Myocyte (in vitro differentiated cells): ENCODE measurements at regions not wholly inside any gene's neighbourhood (a gene's known extent, or its start where the extent isn't known, plus 50 kb on each side); places are given as distances from the start of the nearest gene placed in this dataset.
A peak's percentile ranks its signal among the peaks of the same experiment; 100 is the strongest.

ENCODE experiments used
- DNase-seq: peaks from one replicate; pipeline ENCODE4 v3.0.0-alpha.2; 2012; ENCODE audit warnings: low read depth

DNA sequence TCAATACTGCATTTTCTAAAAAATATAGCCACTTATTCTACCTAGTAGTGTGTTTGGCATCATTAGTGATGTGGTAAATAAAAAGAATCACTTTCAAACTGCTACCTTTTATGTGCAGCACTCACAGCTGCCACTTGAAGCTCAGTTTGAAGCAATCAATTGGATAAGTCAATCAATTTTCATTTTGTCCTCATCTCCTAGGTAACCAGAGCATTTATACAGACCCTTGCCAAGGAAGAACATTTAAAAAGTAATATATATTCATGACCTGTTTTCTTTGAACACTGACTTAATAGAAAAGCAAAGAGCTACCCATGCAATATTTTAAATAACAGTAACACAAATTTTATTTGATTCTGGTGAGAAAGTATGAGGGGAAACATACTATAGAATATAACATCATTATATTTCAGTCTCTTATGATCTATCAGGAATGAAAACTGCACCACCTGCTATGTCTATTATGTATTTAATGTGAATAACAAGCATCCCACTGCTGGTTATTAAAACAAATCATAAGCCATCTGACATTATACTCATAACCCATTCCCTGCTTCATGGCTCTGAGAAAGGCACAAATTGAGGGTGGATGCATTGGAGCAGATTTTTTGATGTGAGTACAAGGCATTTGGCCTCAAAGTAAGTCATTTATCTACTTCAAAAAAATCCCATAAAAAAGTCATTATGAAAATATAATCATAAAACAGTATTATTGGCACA lies 168.4 kb upstream of the C21orf91 start:
- DNase-seq = no peak

DNA sequence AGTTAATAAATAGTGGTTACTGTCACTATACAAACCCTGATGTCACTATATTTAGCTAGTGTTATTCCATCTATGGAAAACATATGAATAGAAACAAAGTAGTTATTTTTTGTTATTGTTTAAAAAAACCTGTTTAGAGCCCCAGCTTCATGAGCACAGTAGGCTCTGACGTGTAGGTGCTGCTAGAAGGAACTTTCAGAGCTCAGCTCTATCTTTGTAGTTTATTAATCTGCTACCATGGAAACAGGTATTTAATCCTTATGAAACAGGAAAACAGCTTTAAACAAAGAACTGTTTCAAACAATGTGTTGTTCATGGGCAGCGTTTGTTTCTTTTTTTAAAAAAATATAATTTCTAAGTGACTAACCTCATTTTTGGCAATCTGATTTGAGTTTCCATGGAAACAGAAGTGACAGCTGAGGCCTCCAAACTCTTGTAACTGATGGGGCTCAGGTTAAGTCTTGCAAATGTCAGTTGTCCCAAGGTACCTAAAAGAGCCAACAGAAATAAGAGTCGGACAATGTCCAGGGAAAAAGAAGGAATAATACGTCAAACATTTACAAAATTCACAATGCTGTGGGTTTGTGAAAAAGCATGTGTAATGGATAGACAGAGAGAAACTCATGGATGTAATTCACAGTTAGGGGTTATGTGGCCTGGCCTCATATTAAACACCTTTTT lies 162.0 kb upstream of the C21orf91 start:
- DNase-seq = no peak

DNA sequence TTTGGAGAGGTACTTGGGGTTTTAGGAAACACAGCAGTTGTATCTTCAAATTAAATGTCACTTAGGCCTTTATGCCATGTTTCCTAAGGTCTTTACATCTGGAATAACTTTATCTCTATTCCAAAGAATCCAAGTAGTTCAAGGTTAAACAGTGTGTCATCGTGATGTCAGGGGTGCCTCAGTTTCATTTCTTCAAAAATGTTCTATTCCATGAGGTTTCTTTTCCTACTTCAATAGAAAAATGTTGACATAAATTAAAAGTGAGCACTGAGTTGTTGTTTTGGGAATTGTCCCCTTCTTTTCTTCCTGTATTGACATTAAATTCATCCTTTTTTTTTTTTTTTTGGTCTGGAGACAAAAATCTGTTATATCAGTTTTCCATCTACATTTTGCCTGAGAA lies 160.6 kb upstream of the C21orf91 start:
- no peak for DNase-seq

DNA sequence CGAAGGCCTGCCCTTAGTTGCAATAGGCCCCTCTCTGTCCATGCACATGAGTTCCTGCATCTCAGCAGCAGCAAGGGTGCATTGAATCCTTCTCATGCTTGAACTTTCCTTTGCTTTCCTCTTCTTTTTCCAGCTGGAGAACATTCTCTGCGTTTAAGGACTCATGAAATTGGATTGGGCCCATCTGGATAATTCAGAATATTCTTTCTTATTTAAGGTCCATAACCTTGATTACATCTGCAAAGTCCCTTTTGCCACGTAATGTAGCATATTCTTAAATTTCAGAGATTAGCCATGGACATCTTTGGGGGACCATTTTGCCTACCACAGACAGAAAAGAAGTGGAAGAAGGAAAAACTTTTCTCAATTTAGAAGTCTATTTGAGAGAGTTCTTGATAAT lies 159.7 kb upstream of the C21orf91 start:
- no peak for DNase-seq

DNA sequence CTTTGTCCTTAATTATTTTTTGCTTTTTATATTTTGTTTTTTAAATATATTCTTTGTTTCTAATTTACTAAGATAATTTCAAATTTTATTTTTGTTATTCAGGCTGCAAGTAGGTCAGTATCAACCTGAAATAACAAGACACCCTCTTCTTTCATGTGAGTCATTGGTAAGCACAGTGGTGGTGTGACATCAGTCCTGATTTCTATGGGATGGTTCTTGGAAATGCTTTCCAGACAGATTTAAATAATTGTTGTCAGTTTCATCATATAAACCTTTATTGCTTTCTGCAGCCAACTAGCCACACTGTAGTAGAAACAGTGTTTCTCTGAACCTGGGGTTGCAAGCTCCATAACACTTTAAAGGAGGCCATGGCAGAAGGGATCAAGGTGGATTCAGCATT lies 157.5 kb upstream of the C21orf91 start:
- no peak for DNase-seq

DNA sequence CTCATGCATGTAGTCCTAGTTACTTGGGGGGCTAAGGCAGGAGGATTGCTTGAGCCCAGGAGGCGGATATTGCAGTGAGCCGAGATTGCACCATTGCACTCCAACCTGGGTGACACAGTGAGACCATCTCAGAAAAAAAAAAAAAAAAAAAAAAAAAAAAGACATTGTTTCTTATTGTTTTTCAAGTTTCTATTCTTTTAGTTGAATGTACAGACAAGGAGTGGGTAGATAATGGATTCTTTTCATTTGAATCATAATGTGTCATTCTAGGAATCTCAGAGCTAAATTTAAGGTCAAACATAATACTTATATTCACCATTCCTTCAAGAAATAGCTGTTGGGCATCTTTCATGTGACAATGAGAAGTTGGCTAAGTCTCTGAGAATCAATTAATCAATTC lies 157.0 kb upstream of the C21orf91 start:
- DNase-seq = no peak

DNA sequence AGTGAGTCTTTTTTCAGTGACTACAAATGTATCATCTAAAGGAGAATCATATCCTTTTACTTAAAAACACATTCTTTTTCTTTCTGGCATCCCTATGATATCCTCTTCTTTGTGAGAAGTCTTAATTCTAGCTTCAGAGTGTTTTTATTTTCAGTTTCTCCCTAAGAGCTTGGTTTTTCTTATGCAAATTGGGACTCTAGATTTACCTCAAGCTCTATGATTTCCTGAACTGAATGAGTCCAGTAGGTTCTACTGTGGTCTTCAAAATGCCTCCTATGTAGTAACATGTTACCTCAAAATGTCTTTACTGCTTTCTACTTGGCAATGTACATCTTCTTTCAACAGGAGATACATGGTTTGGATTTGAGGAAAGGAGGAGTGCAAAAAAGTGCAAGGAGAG lies 148.2 kb upstream of the C21orf91 start:
- no peak for DNase-seq

DNA sequence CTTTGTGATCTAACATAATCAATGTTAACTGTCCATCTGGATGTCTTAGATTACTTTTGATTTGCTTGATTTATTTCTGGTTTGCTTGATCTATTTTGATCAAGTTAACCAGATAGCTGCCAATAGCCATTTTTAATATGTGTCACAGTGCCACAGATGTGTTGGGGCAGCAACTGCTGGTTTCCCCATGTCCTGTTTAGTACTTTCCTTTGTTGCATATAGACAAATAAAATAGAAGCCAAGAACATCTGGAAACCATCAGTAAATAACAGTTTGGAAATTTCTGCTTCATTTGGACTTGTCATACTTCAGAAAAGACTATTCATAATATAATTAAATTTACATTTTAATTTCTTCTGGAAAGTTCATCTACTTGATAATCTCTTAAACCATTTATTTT lies 145.6 kb upstream of the C21orf91 start:
- DNase-seq = no peak

DNA sequence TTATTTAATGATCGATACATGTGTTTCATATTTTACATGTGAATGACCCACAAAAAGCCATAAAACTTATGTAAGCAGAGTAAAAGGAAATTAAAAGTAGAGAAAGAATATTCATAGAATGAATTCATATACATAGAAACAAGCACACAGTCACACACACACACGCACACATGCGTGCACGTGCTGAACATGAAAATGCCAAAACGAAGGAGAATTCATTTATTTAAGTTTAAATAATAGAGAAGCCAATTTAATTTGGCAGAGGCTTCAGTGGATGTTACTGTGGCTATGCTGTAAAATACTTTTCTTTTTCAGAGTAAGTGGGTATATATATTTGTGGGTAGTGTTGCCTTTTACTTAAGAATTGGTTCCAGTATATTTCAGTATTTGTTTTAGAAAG lies 145.0 kb upstream of the C21orf91 start:
- no peak for DNase-seq

DNA sequence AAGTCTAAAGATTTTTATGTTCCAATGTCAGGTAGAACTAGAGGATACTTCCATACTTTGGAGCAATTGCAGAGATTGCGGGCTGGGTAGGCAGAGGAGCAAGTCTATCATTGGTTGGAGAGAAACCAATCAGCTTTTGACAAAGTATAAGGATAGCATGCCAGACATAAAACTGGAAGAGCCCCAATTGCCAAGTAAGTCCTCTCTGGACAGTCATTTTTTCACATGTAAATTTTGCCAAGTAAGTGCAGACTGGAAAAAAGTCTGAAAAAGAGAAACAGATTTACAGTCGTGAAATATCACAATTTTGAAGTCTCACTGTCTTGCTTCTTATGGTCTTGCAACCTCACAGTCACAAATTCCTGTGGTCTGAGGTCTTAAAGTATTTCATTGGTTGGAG lies 131.4 kb upstream of the C21orf91 start:
- DNase-seq = no peak

DNA sequence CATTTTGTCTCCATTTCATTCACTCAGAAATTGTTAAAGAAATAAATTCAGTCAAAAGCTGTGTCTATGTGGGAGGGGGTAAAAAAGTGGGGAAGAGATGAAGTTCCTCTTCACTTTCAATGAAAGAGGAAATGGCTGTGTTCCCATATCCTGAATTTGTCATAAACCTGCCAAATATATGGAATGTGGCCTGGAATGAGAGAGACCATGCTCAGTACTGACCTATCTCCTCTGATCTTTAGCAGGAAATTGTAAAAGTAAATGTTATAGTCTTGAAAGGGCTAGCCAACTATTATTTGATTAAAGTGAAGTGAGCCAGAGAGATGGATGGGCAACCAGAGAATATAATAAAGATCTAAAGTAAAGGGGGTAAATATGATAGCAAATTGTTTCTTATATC lies 130.3 kb upstream of the C21orf91 start:
- DNase-seq = no peak

DNA sequence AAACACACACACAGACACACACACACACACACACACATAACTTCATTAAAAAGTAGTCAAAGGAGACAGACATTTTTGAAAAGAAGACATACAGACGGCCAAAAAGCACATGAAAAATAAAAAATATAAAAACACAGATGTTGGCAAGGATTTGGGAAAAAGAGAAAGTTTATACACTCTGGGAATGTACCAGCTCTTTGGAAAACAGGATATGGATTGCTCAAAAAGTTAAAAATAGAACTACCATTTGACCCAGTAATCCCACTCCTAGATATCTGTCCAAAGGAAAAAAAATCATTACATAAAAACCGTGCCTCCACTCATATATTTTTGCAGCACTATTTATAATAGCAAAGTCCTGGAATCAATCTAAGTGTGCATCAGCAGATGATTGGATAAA lies 128.4 kb upstream of the C21orf91 start:
- DNase-seq = no peak

DNA sequence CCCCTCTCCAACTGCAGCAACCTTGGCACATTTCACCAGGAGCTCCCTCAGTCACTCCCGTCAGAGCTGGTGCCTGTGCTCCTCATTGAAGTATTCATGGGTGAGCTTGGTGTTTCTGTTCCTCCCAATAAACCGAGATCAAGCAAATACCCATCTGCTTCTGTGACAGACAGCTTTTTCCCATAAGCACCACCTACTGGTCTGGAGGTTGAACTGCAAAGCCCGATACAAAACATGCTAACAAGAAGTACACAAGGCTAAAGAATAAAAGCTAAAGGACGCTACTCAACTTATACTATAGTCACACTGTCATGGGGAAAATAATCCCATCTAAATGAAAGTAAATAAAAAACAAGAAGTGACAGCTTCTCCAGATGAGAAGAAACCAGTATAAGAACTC lies 111.9 kb upstream of the C21orf91 start:
- no peak for DNase-seq

DNA sequence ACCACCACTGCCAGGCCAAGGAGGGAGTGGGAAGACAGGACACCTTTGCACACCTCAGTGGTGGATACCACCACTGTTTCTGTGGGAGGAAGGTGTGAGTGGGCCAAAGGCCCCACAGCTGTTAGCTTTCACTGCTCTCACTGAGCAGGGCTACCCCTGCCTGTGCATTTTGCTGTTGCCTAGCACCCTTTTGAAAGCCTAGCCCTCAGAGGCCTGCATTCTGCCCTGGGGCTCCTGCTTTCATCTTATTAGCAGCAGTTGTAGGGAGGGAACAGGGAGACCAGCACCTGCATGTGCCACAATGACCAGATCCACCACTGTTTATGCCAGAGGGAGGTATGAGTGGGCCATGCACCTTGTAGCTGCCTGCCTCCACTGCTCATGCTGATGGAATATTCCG lies 110.9 kb upstream of the C21orf91 start:
- DNase-seq = no peak

DNA sequence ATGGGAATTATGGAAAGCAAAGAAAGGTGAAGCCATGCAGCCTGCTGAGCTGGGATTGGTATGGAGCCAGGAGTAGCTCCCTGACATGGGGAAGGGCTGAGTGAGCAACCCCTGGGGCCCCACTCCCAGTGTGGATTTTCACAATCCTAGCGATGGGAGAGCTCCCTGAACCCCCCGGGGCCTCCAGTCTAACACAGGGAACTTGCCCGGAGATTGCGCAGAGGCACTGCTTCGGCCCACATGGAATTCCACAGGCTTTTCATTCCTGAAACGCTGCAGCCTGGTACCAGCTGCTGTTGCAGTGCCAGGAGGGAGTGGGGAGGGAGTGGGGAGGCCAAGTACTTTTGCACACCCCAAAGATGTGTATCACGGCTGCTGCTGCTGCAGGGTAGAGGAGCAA lies 110.4 kb upstream of the C21orf91 start:
- DNase-seq = no peak

DNA sequence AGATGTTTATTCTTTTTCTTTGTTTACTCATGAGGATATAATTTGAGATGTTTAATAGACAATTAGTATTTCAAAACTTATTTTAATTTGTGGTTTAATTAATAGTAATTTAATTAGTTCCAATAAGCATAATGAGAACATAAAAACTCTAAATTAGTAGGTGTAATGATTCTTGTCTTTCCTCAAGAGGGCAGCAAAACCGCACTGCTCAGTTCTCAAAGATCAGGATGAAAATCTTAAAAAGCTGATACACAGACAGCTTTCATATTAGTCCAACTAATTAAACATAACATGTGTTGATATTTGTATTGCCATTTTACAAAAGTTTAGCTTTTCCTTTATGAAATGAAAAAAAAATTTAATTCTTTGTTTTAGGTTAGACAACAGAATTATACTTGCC lies 106.7 kb upstream of the C21orf91 start:
- DNase-seq = peak; percentile 42

DNA sequence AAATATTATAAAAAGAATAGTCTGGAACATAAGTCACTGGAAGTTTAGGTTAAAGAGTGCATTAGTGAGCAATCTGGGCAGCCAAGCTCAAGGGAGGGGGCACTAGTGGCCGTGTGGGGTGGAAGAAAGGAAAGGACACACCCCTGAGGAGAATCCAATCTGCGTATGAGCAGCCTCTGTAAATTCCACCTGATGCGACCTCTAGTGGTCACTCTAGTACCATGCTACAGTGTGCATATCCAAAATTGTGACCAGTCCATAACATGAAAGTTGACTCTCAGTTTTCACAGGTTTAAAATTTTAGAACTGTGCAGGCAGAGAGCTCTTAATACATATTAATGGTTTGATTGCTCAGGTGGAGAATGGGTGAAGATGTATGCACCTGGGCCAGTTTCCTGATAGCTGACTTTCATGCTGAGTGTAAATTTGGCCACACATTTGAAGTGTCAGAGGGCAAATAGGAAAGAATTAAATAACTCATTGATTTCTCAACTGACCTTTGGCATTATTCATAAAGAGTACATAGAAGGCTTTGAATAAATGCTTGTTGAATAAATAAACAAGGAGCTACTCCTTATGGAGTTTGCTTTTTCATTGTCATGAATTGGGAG lies 105.9 kb upstream of the C21orf91 start:
- peak; percentile 68 for DNase-seq

DNA sequence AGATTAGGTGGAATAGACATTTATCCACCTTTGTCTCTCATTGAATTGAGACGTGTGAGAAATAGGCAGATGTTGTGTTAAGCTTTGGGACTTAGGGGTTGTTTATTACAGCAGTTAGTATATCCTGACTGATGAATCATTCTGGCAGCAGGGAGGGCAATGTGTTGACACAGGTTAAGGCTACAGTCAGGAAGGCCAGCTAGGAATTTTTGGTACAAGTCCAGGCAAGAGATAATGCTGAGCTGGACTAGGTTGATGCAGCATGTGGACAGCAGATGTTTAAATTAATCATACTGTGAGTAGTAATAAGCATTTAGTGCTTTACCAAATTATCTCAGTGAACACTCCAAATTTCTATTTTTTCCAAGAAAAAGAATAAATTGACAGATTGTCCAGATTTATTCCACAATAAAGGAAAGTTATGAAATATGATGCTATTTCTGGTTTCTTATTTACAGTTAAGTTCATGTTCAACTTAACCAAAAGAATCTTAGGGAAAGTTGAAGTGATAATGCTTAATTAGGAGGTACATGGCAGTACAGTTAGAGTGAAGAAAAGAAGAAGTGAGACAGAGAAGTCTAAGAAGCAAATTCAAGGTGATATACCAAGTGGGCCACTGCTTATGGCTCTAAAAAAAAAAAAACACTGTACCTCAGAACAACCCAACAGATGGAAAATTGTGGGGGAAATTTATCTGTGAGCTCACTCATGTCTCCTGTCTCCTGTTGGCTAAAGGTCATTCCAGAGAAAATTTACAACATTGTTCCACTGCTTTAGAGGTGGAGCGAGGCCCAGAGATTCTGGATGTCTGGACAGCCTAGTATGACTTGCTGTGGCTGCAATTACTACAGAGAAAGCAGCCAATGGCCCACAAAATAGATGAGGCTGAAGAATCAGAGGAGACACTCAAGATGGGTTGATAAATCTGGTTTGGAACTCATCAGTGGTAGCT lies 102.7 kb upstream of the C21orf91 start:
- DNase-seq = peak; percentile 59

DNA sequence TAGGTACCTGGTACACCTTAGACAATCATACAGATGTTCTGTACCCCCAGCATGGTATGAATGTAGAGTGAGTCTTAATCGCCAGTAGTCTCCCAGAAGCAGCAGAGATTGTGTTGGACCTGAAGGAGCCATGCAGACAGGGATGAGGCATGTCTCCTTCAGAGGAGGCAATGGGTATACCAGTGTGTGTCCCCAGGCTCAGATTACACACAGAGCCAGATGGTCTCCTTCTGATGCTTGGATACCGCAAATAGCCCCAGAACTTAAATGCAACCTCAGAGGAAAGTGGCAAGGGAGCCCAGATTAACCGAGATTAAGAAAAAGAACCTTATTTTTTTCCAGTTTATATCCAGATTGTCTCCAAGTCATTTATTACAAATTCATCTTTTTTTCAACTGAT lies 96.8 kb upstream of the C21orf91 start:
- no peak for DNase-seq

DNA sequence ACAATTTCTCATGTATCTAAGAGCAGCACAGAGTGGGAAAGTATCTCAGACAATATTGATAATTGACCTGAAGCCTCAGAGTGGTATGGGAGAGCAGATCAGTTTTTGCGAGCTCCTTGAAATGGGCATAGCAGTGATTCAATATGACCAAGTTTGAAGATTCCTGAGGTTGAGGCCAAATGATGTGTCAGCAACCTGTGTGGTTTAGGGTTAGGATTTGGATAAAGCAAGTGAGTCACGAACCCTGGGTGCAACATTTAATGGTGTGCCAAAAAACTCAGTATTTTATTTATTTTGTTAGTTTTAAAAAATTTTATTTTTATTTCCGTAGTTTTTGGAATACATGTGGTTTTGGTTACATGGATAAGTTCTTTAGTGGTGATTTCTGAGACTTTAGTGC lies 92.5 kb upstream of the C21orf91 start:
- peak; percentile 39 for DNase-seq

DNA sequence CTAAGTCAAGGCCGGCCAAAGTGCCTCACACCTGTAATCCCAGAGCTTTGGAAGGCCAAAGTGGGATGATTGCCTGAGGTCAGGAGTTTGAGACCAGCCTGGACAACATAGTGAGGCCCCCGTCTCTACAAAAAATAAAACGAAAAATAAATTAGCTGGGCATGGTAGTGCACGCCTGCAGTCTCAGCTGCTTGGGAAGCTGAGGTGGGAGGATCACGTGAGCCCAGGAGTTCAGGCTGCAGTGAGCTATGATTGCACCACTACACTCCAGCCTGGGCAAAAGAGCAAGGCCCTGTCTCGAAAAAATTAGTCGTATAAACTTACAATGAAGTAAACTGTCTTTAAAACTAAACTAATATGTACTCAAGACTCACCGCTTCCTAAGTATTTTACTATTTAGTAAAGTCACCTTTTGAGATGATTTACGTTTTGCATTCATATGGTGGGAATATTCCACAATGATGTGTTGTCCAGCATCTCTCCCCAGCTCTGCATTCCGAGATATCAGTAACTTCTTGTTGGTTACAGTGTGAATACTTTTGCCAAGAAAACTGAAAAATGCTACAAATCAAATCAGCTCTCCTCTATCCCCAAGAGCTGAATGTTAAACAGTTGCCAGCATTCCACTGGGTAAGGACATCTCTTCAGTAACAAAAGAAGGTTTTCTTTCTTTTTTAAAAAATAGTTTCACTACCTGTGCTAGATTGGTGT lies 84.9 kb upstream of the C21orf91 start:
- DNase-seq = no peak
